C4-2B (cell line): ENCODE measurements at regions not wholly inside any gene's neighbourhood (a gene's known extent, or its start where the extent isn't known, plus 50 kb on each side); places are given as distances from the start of the nearest gene placed in this dataset.

Experiments used
- CTCF ChIP-seq: fragments of 450-650 bp; conservative IDR thresholded peaks from 2 replicates; pipeline ENCODE4 v1.5.1; 2017; ENCODE audit warnings: mild to moderate bottlenecking
- ZFX ChIP-seq: fragments of 450-650 bp; IDR thresholded peaks from 2 replicates; pipeline ENCODE4 v1.6.1; 2017

- no peak for TF ChIP-seq CTCF
- TF ChIP-seq ZFX: no peak
These were observed 240.8 kb upstream of the LHX5 start for GRCh38 chr12:113712481-113712880.
